NB4 (cell line): ENCODE measurements at regions not wholly inside any gene's neighbourhood (a gene's known extent, or its start where the extent isn't known, plus 50 kb on each side); places are given as distances from the start of the nearest gene placed in this dataset.

Experiments
- DNase-seq: peaks from one replicate; pipeline ENCODE4 v3.0.0; 2010; ENCODE audit warnings: low read depth
- H3K4me3 ChIP-seq: one replicate; pipeline ENCODE4 v1.5.1; 2011; ENCODE audit warnings: mild to moderate bottlenecking, low read depth, low read length, moderate library complexity
- CTCF ChIP-seq: IDR thresholded peaks from one replicate; pipeline ENCODE4 v1.5.1; 2012; ENCODE audit warnings: low read depth, low read length
- MAX ChIP-seq: IDR thresholded peaks from 2 replicates; pipeline ENCODE4 v1.6.1; 2011; ENCODE audit warnings: low read depth, low read length
- MYC ChIP-seq: IDR thresholded peaks from 2 replicates; pipeline ENCODE4 v1.6.1; 2011; ENCODE audit warnings: low read depth, low read length
- POLR2A ChIP-seq: IDR thresholded peaks from 2 replicates; pipeline ENCODE4 v1.6.1; 2011; ENCODE audit warnings: mild to moderate bottlenecking; ENCODE audit not compliant: insufficient read length; ENCODE audit errors: extremely low read depth

GRCh38 chr13:97069050-97069815 is 75.0 kb upstream of the OXGR1 start:
- TF ChIP-seq CTCF (no peak), MYC (no peak), MAX (no peak), POLR2A (no peak)
- H3K4me3 ChIP-seq = no peak overlapping the region
- no peak for DNase-seq

- H3K4me3 ChIP-seq = no peak overlapping the region
- DNase-seq = no peak
- TF ChIP-seq MAX = no peak
- no peak for TF ChIP-seq CTCF
- TF ChIP-seq POLR2A = no peak
- TF ChIP-seq MYC = no peak
These were observed 78.0 kb upstream of the OXGR1 start for GRCh38 chr13:97072297-97072696.

- H3K4me3 ChIP-seq = no peak overlapping the region
- TF ChIP-seq MYC (no peak), CTCF (no peak)
- no peak for DNase-seq
These were observed 80.3 kb upstream of the OXGR1 start for GRCh38 chr13:97074618-97075017.

- DNase-seq = peak; percentile 85
- peak overlapping the region; percentile 60 for H3K4me3 ChIP-seq
- peak; percentile 49; the same call in 1 of the 2 replicates for TF ChIP-seq MAX
- no peak for TF ChIP-seq MYC
- peak; percentile 20 for TF ChIP-seq POLR2A
- TF ChIP-seq CTCF = no peak
These were observed 82.6 kb upstream of the OXGR1 start for GRCh38 chr13:97076898-97077297.

- TF ChIP-seq CTCF (no peak), MAX (no peak), MYC (no peak), POLR2A (no peak)
- H3K4me3 ChIP-seq = peak overlapping the region; percentile 60
- DNase-seq = no peak
These were observed 83.1 kb upstream of the OXGR1 start for GRCh38 chr13:97077341-97077740.

- no peak overlapping the region for H3K4me3 ChIP-seq
- TF ChIP-seq CTCF = no peak
- no peak for TF ChIP-seq MYC
- no peak for TF ChIP-seq POLR2A
- TF ChIP-seq MAX = no peak
- DNase-seq = no peak
These were observed 85.5 kb upstream of the OXGR1 start for GRCh38 chr13:97079726-97080125.
